HCT116 (cell line): ENCODE measurements at regions not wholly inside any gene's neighbourhood (a gene's known extent, or its start where the extent isn't known, plus 50 kb on each side); places are given as distances from the start of the nearest gene placed in this dataset.

Experiments
- CTCF ChIP-seq, 3 experiments: fragments of 200-600 bp in 1 of 3; sonication (generic) in 1 of 3; IDR thresholded peaks in 2 of 3; conservative IDR thresholded peaks in 1 of 3; 2 replicates each; pipeline ENCODE4 v1.5.1; 2012 to 2017; ENCODE audit warnings: low read depth in 2 of 3, low read length in 2 of 3, antibody characterized with exemption in 1 of 3, borderline replicate concordance in 1 of 3, control low read depth in 1 of 3, mild to moderate bottlenecking in 1 of 3, mixed read lengths in 1 of 3, mixed run types in 1 of 3, moderate library complexity in 1 of 3; ENCODE audit not compliant: insufficient read depth in 1 of 3
- EZH2 ChIP-seq: fragments of 200-600 bp; sonication (generic); IDR thresholded peaks from 2 replicates; pipeline ENCODE4 v1.6.1; 2017; ENCODE audit warnings: antibody characterized with exemption, mixed run types
- FOSL1 ChIP-seq: IDR thresholded peaks from 2 replicates; pipeline ENCODE4 v1.6.1; 2012; ENCODE audit warnings: low read depth
- POLR2A ChIP-seq: IDR thresholded peaks from 2 replicates; pipeline ENCODE4 v1.7.0; 2011; ENCODE audit warnings: borderline replicate concordance; ENCODE audit not compliant: insufficient read depth, insufficient read length; ENCODE audit errors: extremely low read depth
- SIN3A ChIP-seq: IDR thresholded peaks from 2 replicates; pipeline ENCODE4 v1.6.1; 2012; ENCODE audit warnings: low read depth
- TCF7L2 ChIP-seq: IDR thresholded peaks from 2 replicates; pipeline ENCODE4 v1.7.0; 2011; ENCODE audit warnings: borderline replicate concordance, inconsistent platforms; ENCODE audit not compliant: insufficient read depth, insufficient read length; ENCODE audit errors: extremely low read depth
- ZFX ChIP-seq: fragments of 450-650 bp; IDR thresholded peaks from 2 replicates; pipeline ENCODE4 v1.6.1; 2017
- ZNF274 ChIP-seq: fragments of 200-500 bp; sonication (Bioruptor generic); IDR thresholded peaks from 2 replicates; pipeline ENCODE4 v1.6.1; 2014; ENCODE audit warnings: mild to moderate bottlenecking, low read depth, low read length, inconsistent platforms

- TF ChIP-seq CTCF (IDR thresholded peaks at IDR 0.05 in 2 of 3, conservative IDR thresholded peaks at IDR 0.05 in 1 of 3; ENCODE audit: borderline replicate concordance in 1 of 3, insufficient read depth in 1 of 3, low read depth in 2 of 3, low read length in 2 of 3) (no peak), POLR2A (no peak), ZFX (no peak), SIN3A (no peak), EZH2 (no peak), TCF7L2 (no peak), FOSL1 (no peak), ZNF274 (no peak)
These were observed 61.5 kb upstream of the LSM6 start for GRCh38 chr4:146114066-146114465.
